Adrenal gland (tissue), 5 donors: ENCODE measurements at regions not wholly inside any gene's neighbourhood (a gene's known extent, or its start where the extent isn't known, plus 50 kb on each side); places are given as distances from the start of the nearest gene placed in this dataset.

Experiments
- CTCF ChIP-seq, 6 experiments: fragments of 450-650 bp in 4 of 6; fragments of 200-600 bp in 2 of 6; sonication (generic) in 1 of 6; IDR thresholded peaks; 1 replicate in 5 of 6; 2 replicates in 1 of 6; pipeline versions ENCODE4 v1.5.1 to v1.8.0; 2016 to 2021; ENCODE audit warnings: antibody characterized with exemption in 6 of 6, mild to moderate bottlenecking in 2 of 6, moderate library complexity in 1 of 6
- POLR2A ChIP-seq, 2 donors: fragments of 450-650 bp; IDR thresholded peaks; one replicate each; pipeline ENCODE4 v1.6.1; 2017; ENCODE audit warnings: antibody characterized with exemption in 2 of 2, mild to moderate bottlenecking in 2 of 2, moderate library complexity in 1 of 2
- donor health status: DM: no; HTN: no; CAD: no.

DNA sequence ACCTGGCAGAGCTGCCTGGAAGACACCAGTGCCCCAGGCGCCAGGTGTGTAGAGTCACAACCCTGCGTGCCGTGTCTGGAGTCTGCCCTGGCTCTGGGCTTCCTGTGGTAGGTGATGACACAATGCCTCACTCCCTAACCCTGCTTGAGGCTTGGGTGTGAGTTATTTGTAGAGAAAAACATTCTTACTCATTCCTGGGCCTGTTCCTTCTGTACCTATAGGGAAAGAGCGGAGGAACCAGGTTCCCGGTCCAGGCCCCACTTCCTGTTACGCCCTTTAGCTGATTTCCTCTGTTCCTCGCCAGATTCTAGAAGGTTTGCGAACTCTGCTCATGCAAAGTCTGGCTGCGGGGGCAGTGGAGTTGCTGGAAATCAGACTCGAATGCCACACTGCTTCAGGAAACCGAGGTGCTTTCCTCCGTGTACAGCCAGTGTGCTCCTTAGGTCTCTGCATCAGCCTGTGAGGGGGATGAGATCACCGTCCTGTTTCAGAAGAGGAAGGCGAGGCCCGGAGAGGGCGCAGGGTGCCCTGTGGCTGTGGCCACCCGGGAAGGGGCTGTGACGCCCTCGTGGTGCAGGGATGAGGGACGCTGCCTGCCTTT lies 67.1 kb upstream of the DUSP22 start:
- no peak for TF ChIP-seq POLR2A (IDR thresholded peaks at IDR 0.05)
- no peak for TF ChIP-seq CTCF (IDR thresholded peaks at IDR 0.05)
